Colonic mucosa (tissue), 4 donors: ENCODE measurements at regions not wholly inside any gene's neighbourhood (a gene's known extent, or its start where the extent isn't known, plus 50 kb on each side); places are given as distances from the start of the nearest gene placed in this dataset.

Experiments
- DNase-seq: peaks from one replicate; pipeline ENCODE4 v3.0.0-alpha.2; 2020
- H3K27ac ChIP-seq: fragments of 200-600 bp; one replicate; pipeline ENCODE4 v1.8.0; 2021
- H3K27me3 ChIP-seq: fragments of 200-600 bp; one replicate; pipeline ENCODE4 v1.8.0; 2021
- H3K36me3 ChIP-seq: fragments of 200-600 bp; one replicate; pipeline ENCODE4 v1.8.0; 2021
- H3K4me1 ChIP-seq: fragments of 200-600 bp; one replicate; pipeline ENCODE4 v1.8.0; 2021; ENCODE audit warnings: mild to moderate bottlenecking
- H3K4me3 ChIP-seq: fragments of 200-600 bp; one replicate; pipeline ENCODE4 v1.8.0; 2021
- H3K9ac ChIP-seq, 2 donors: one replicate each; pipeline ENCODE4 v1.7.0; 2013; ENCODE audit warnings: control low read depth in 2 of 2, low read depth in 2 of 2, low read length in 2 of 2
- H3K9me3 ChIP-seq: fragments of 200-600 bp; one replicate; pipeline ENCODE4 v1.8.0; 2021
- intact Hi-C: fragments of 100-400 bp; cut with DNase I; formaldehyde crosslinking; loops from one replicate; pipeline ENCODE4 v1.14.1; 2022
- TF ChIP-seq, protein P1 (sequence below): fragments of 200-600 bp; IDR thresholded peaks from one replicate; pipeline ENCODE4 v1.8.0; 2022; ENCODE audit warnings: antibody characterized with exemption, mild to moderate bottlenecking
- donor health status: healthy.
- donor health status: DM: no; HTN: no; CAD: no.
- donor health status: DM: no; HTN: no; CAD: no.

DNA sequence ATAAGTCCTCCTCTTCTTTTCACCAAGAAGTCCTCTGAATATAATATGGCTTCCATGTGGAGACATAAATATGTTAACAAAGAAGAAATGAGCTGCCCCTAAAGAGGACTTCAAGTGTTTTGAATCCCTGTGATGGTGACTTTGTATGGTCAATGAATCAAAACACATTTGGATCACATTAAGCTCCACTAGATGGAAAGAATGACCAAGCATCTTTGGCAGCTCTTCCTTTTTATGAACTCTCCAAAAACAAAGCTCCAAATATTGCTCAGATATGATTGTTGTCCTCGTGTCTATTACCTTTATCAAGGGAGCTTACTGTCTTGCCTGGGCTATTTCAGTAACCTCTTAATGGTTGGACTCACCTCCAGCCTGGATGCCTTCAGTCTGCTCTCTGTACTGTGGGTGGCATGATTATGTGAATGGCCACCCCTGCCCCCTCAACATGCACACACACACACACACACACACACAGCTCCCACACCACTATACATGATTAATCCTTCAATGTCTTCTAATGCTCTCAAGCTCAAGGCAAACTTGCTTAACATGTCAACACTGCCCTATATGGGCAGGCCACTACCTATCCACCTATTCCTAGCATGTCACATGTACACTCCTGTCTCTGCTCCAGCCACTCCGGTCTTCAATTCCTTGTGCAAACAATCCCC is 346.6 kb upstream of the SALL1 start:
- Histone ChIP-seq H3K4me1 (no peaks in the 10 kb centered on the region), H3K27me3 (no peaks in the 10 kb centered on the region), H3K9ac (no peak overlapping the region), H3K36me3 (no peaks in the 10 kb centered on the region), H3K9me3 (no peaks in the 10 kb centered on the region), H3K4me3 (no peak overlapping the region), H3K27ac (no peak overlapping the region)
- TF ChIP-seq, protein P1, sequence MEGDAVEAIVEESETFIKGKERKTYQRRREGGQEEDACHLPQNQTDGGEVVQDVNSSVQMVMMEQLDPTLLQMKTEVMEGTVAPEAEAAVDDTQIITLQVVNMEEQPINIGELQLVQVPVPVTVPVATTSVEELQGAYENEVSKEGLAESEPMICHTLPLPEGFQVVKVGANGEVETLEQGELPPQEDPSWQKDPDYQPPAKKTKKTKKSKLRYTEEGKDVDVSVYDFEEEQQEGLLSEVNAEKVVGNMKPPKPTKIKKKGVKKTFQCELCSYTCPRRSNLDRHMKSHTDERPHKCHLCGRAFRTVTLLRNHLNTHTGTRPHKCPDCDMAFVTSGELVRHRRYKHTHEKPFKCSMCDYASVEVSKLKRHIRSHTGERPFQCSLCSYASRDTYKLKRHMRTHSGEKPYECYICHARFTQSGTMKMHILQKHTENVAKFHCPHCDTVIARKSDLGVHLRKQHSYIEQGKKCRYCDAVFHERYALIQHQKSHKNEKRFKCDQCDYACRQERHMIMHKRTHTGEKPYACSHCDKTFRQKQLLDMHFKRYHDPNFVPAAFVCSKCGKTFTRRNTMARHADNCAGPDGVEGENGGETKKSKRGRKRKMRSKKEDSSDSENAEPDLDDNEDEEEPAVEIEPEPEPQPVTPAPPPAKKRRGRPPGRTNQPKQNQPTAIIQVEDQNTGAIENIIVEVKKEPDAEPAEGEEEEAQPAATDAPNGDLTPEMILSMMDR: no peak
- intact Hi-C loops: no loop called here
- no peak for DNase-seq

DNA sequence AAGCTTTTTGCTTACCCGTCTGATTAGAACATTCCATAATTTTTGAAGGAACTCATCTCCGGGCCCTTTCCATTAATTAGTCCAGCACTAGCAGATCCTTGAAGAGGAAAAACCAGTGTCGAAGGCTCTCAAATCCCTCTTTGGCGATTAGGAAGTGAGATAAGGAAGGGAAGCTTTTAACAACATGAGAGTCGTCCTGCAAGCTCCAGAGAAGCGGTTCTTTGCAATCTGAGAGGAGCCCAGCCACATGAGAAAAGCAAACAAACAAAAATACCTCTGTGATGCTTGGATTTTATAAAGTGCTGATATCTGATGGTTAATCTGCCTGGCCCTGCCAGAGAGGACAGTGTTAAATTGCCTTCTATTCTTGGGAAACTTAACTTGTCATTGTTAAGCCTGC is 339.8 kb upstream of the SALL1 start:
- intact Hi-C loops: no loop called here
- TF ChIP-seq, protein P1: no peak

DNA sequence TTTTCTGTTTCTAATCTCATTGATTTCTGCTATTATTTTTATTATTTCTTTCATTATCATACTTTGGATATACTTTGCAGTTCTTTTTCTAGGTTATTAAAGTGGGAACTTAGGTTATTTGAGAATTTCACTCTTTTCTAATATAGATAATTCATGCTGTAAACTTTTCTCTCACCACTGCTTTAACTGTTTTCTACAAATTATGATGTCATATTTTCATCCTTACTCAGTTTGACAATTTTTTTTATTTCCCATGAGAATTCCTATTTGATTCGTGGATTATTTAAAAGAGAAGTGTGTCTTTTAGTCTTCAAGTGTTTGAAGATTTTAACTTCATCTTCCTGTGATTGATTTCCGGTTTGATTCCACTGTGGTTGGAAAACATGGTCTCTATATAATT is 336.8 kb upstream of the SALL1 start:
- Histone ChIP-seq H3K9ac (no peak overlapping the region), H3K27ac (no peak overlapping the region), H3K4me3 (no peak overlapping the region), H3K4me1 (no peaks in the 10 kb centered on the region), H3K36me3 (no peaks in the 10 kb centered on the region), H3K27me3 (no peaks in the 10 kb centered on the region), H3K9me3 (no peaks in the 10 kb centered on the region)
- DNase-seq: no peak
- intact Hi-C loops: no loop called here
- TF ChIP-seq, protein P1: no peak

More for the DNA sequence above, 339.8 kb upstream of the SALL1 start:
- H3K9ac ChIP-seq: no peak overlapping the region
- no peaks in the 10 kb centered on the region for H3K4me1 ChIP-seq
- H3K27ac ChIP-seq: no peak overlapping the region
- H3K36me3 ChIP-seq: no peaks in the 10 kb centered on the region
- no peaks in the 10 kb centered on the region for H3K9me3 ChIP-seq
- H3K4me3 ChIP-seq: no peak overlapping the region
- no peak for DNase-seq
- H3K27me3 ChIP-seq: no peaks in the 10 kb centered on the region

DNA sequence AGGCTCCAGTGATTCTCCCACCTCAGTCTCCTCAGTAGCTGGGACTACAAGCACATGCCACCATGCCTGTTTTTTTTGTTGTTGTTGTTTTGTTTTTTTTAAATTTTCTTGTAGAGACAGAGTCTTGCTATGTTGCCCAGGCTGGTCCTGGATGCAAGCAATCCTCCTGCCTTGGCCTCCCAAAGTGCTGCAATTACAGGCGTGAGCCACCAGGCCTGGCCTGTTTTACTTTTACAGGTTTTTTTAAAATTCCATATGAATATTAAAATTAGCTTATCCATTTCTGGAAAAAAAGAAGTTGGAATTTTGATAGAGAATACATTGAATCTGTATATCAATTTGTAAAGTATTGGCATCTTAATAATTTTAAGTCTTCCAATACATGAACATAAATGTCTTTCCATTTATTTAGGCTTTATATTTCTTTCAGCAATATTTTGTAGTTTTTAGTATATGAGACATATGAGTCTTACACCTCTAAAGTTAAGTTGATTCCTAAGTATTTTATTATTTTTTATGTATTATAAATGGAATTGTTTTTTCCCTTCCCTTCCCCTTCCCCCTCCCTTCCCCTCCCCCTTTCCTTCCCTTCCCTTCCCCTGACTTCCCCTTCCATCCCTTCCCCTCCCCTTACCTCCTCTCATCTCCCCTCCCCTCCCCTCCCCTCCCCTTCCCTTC is 323.5 kb upstream of the SALL1 start:
- H3K9ac ChIP-seq: no peak overlapping the region
- DNase-seq: no peak
- no peak overlapping the region for H3K4me3 ChIP-seq
- intact Hi-C loops: no loop called here
- no peaks in the 10 kb centered on the region for H3K36me3 ChIP-seq
- no peaks in the 10 kb centered on the region for H3K27me3 ChIP-seq
- TF ChIP-seq, protein P1: no peak
- H3K9me3 ChIP-seq: no peaks in the 10 kb centered on the region
- no peak overlapping the region for H3K27ac ChIP-seq
- H3K4me1 ChIP-seq: no peaks in the 10 kb centered on the region

DNA sequence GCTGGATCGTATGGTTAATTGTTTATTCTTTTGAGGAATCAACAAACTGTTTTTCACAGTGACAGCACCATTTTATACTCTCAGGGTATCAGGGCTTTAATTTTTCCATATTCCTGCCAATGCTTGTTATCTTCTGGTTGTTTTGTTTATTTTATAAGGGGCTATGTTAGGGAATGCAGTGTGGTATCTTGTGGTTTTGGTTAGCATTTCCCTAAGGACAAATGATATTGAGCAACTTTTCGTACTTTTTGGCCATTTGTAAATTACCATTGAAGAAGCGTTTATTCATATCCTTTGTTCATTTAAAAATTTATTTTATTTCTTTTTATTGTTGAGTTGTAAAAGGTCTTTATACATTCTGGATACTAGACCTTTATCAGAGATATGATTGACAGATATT is 322.0 kb upstream of the SALL1 start:
- Histone ChIP-seq H3K4me3 (no peak overlapping the region), H3K27me3 (no peaks in the 10 kb centered on the region), H3K27ac (no peak overlapping the region), H3K9ac (no peak overlapping the region), H3K4me1 (no peaks in the 10 kb centered on the region), H3K9me3 (no peaks in the 10 kb centered on the region), H3K36me3 (no peaks in the 10 kb centered on the region)
- DNase-seq: no peak
- TF ChIP-seq, protein P1: no peak
- intact Hi-C loops: no loop called here
